Gastroesophageal sphincter (tissue), 3 donors: ENCODE measurements at regions not wholly inside any gene's neighbourhood (a gene's known extent, or its start where the extent isn't known, plus 50 kb on each side); places are given as distances from the start of the nearest gene placed in this dataset.

Experiments used
- CTCF ChIP-seq, 4 experiments: fragments of 200-600 bp in 2 of 4; fragments of 450-650 bp in 2 of 4; sonication (generic) in 1 of 4; IDR thresholded peaks; one replicate each; pipeline ENCODE4 v1.5.1; 2017 to 2019; ENCODE audit warnings: antibody characterized with exemption in 4 of 4, mild to moderate bottlenecking in 2 of 4, moderate library complexity in 2 of 4
- EP300 ChIP-seq: sonication (generic); formaldehyde crosslinking; IDR thresholded peaks from one replicate; pipeline ENCODE4 v1.6.1; 2017; ENCODE audit warnings: antibody characterized with exemption, mild to moderate bottlenecking
- POLR2A ChIP-seq, 2 donors: fragments of 450-650 bp; IDR thresholded peaks; one replicate each; pipeline ENCODE4 v1.6.1; 2017; ENCODE audit warnings: antibody characterized with exemption in 2 of 2, mild to moderate bottlenecking in 2 of 2, moderate library complexity in 1 of 2
- POLR2AphosphoS5 ChIP-seq: sonication (generic); formaldehyde crosslinking; IDR thresholded peaks from one replicate; pipeline ENCODE4 v1.6.1; 2017; ENCODE audit warnings: antibody characterized with exemption

- TF ChIP-seq CTCF (IDR thresholded peaks at IDR 0.05) = no peak
- TF ChIP-seq POLR2A (IDR thresholded peaks at IDR 0.05) = no peak
- no peak for TF ChIP-seq EP300
- no peak for TF ChIP-seq POLR2AphosphoS5
Observed at GRCh38 chr4:173934201-173934600, 349.3 kb downstream of the FBXO8 start.
